ENCODE measurements at regions not wholly inside any gene's neighbourhood (a gene's known extent, or its start where the extent isn't known, plus 50 kb on each side); places are given as distances from the start of the nearest gene placed in this dataset.

- Histone ChIP-seq H3K9ac (replicated peaks in 1 of 4; ENCODE audit: extremely low read depth in 1 of 4, low read depth in 3 of 4, low read length in 3 of 4) (no peak overlapping the region), H3K79me2 (ENCODE audit: control insufficient read depth in 1 of 2, insufficient read depth in 2 of 2, low read length in 2 of 2) (no peaks in the 10 kb centered on the region), H3K36me3 (ENCODE audit: control insufficient read depth in 2 of 4, insufficient read depth in 4 of 4, low read length in 3 of 4) (no peaks in the 10 kb centered on the region), H3K4me3 (ENCODE audit: extremely low read depth in 1 of 4, insufficient read depth in 2 of 4, low read depth in 3 of 4, low read length in 4 of 4) (no peak overlapping the region), H3K79me1 (ENCODE audit: low read depth, low read length) (no peaks in the 10 kb centered on the region), H3K56ac (replicated peaks; ENCODE audit: insufficient read length, low read depth, low read length) (no peak overlapping the region), H2AFZ (ENCODE audit: low read length) (no peak overlapping the region), H3K4me1 (replicated peaks in 1 of 4; ENCODE audit: control insufficient read depth in 3 of 4, insufficient read depth in 4 of 4, low read length in 3 of 4) (peaks cover 0 to 2% (median 0%) of the 10 kb centered on the region in 4 experiments; a peak in 1 of 7 replicates), H4K91ac (replicated peaks; ENCODE audit: insufficient read length, low read length) (no peak overlapping the region), H3K27ac (ENCODE audit: low read depth, low read length) (no peak overlapping the region), H3K27me3 (replicated peaks in 1 of 4; ENCODE audit: control insufficient read depth in 3 of 4, extremely low read depth in 1 of 4, insufficient read depth in 3 of 4, low read length in 3 of 4) (no peaks in the 10 kb centered on the region), H3K23ac (ENCODE audit: insufficient read length) (no peak overlapping the region), H2BK12ac (ENCODE audit: low read depth, low read length) (no peak overlapping the region), H2BK120ac (replicated peaks; ENCODE audit: low read depth, low read length) (no peak overlapping the region), H3K4me2 (ENCODE audit: insufficient read depth in 1 of 2, low read depth in 2 of 2, low read length in 2 of 2) (no peak overlapping the region), H2BK5ac (ENCODE audit: low read depth, low read length) (no peak overlapping the region), H3K14ac (ENCODE audit: insufficient read length) (no peak overlapping the region), H3K23me2 (ENCODE audit: low read depth, low read length) (no peaks in the 10 kb centered on the region), H2AK5ac (ENCODE audit: low read depth, low read length) (no peak overlapping the region), H3K9me3 (ENCODE audit: insufficient read depth in 2 of 2, low read depth in 1 of 2, low read length in 1 of 2) (peaks cover 0 to 4% of the 10 kb centered on the region in 2 experiments; a peak in 1 of 4 replicates), H4K5ac (ENCODE audit: insufficient read length, low read depth, low read length) (no peak overlapping the region), H4K8ac (ENCODE audit: extremely low read depth, insufficient read depth, low read length) (no peak overlapping the region), H3K18ac (ENCODE audit: extremely low read depth, low read length) (no peak overlapping the region), H3K4ac (replicated peaks; ENCODE audit: insufficient read length, low read depth, low read length) (no peak overlapping the region), H2BK20ac (ENCODE audit: low read length) (no peak overlapping the region), H4K20me1 (replicated peaks in 1 of 2; ENCODE audit: control insufficient read depth in 1 of 2, insufficient read depth in 2 of 2, low read length in 2 of 2) (no peaks in the 10 kb centered on the region), H2BK15ac (ENCODE audit: low read length) (no peak overlapping the region)
- 84% methylated on average over 2 of the region's 2 CpGs; no CpG with 5 or more reads in 1 of the 2 experiments for WGBS, 2 experiments (ENCODE audit: extremely low coverage in 1 of 2, insufficient coverage in 1 of 2, insufficient read length in 1 of 2, insufficient replicate concordance in 2 of 2, low coverage in 1 of 2, low lambda C conversion rate in 2 of 2, missing lambda C conversion rate in 1 of 2)
- ChIA-PET POLR2A (ENCODE audit: partially characterized antibody) (interaction anchor here (1.1 to 1.4 kb wide), 2 partner anchors 9 to 14 kb away, joined by 3 to 6 read pairs; no protein-coding TSS in a partner anchor), CTCF (ENCODE audit: partially characterized antibody) (interaction anchor here (0.8 to 4.4 kb wide), 8 partner anchors 10 to 400 kb away, joined by 3 to 34 read pairs (median 3); no protein-coding TSS in a partner anchor)
- DNase-seq (ENCODE audit: low read depth in 1 of 2, low spot score in 2 of 2) (no peak), FAIRE-seq (no peak)
- TF ChIP-seq E2F6 (IDR thresholded peaks at IDR 0.05) (no peak), HDAC2 (IDR thresholded peaks at IDR 0.05; ENCODE audit: borderline replicate concordance in 1 of 2, low read depth in 2 of 2, low read length in 2 of 2) (no peak), EGR1 (IDR thresholded peaks at IDR 0.05; ENCODE audit: borderline replicate concordance, low read depth, low read length) (no peak), TAF7 (optimal IDR thresholded peaks at IDR 0.05; ENCODE audit: borderline replicate concordance, low read depth, low read length) (no peak)
Measured at GRCh38 chr12:9351136-9351535, 142.9 kb upstream of the PZP start.
